ENCODE measurements at regions not wholly inside any gene's neighbourhood (a gene's known extent, or its start where the extent isn't known, plus 50 kb on each side); places are given as distances from the start of the nearest gene placed in this dataset.

DNA sequence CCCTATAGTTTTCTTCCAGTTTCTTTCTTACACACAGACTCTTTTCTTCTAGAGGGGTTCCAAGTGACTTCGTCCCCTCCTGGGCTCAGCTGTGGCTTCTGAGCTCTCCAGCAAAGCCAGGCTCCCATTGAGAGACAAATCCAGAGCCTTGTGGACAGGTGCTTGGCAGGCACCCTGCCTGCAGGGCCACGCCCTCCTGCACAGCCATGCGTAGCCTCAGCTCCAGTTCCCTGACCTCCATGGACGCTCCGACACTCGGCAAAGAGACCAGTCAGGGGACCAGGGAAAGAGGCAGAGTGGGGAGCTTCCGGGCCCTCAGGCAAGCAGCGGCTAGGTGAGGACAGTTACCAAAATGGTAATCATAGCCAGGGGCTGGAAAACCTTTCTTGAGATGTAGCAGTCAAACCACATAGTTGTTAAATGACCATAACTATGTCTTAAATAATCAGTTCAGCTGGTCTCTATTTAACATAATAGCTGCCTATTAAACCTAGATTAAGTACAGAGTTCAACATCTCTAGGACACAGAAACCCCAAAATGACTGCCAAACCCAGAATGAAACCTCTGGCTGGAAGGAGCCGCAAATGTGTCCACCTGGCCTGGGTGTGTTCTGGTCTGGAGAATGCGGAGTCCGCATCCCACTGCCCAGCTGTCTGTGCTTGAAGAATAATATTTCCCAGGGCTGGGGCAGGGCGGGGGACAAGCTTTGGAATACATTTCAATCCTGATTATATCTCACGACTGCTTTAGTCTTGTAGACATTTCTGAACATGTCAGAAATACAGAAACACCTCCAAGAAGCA, 69.3 kb upstream of the RGMA start:
- H3K4me3 ChIP-seq (ENCODE audit: low read depth in 1 of 2, low read length in 2 of 2): no peak overlapping the region
- H3K9ac ChIP-seq (ENCODE audit: low read depth, low read length): no peak overlapping the region
- TF ChIP-seq EZH2 (IDR thresholded peaks at IDR 0.05; ENCODE audit: borderline replicate concordance, low read depth, low read length, severe bottlenecking): no peak
- TF ChIP-seq, protein P1, sequence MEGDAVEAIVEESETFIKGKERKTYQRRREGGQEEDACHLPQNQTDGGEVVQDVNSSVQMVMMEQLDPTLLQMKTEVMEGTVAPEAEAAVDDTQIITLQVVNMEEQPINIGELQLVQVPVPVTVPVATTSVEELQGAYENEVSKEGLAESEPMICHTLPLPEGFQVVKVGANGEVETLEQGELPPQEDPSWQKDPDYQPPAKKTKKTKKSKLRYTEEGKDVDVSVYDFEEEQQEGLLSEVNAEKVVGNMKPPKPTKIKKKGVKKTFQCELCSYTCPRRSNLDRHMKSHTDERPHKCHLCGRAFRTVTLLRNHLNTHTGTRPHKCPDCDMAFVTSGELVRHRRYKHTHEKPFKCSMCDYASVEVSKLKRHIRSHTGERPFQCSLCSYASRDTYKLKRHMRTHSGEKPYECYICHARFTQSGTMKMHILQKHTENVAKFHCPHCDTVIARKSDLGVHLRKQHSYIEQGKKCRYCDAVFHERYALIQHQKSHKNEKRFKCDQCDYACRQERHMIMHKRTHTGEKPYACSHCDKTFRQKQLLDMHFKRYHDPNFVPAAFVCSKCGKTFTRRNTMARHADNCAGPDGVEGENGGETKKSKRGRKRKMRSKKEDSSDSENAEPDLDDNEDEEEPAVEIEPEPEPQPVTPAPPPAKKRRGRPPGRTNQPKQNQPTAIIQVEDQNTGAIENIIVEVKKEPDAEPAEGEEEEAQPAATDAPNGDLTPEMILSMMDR (IDR thresholded peaks at IDR 0.05; ENCODE audit: borderline replicate concordance, extremely low read depth, low read length, poor library complexity, severe bottlenecking): no peak
- ATAC-seq (ENCODE audit: insufficient read depth, low read depth) (no peak), DNase-seq (no peak)
- no peaks in the 10 kb centered on the region for H4K20me1 ChIP-seq (ENCODE audit: insufficient read depth, low read length)
- H3K79me2 ChIP-seq (ENCODE audit: insufficient read depth, low read length): no peaks in the 10 kb centered on the region
- no peak overlapping the region for H2AFZ ChIP-seq (ENCODE audit: low read depth, low read length)
- H3K4me1 ChIP-seq (ENCODE audit: insufficient read depth, low read length): no peaks in the 10 kb centered on the region
- no peaks in the 10 kb centered on the region for H3K36me3 ChIP-seq (ENCODE audit: insufficient read depth, low read length)
- H3K9me3 ChIP-seq (ENCODE audit: insufficient read depth, low read length, severe bottlenecking): no peaks in the 10 kb centered on the region
- H3K4me2 ChIP-seq (ENCODE audit: insufficient read depth, low read length): no peak overlapping the region
- no peak overlapping the region for H3K27ac ChIP-seq (ENCODE audit: low read length)
- H3K27me3 ChIP-seq (ENCODE audit: insufficient read depth, low read length, poor library complexity): no peaks in the 10 kb centered on the region

- DNase-seq: no peak
- Histone ChIP-seq H3K9me3 (ENCODE audit: insufficient read depth, low read length, severe bottlenecking) (no peaks in the 10 kb centered on the region), H3K36me3 (ENCODE audit: insufficient read depth, low read length) (no peaks in the 10 kb centered on the region), H3K4me3 (ENCODE audit: low read depth in 1 of 2, low read length in 2 of 2) (no peak overlapping the region), H3K4me1 (ENCODE audit: insufficient read depth, low read length) (peaks cover 18% of the 10 kb centered on the region), H3K27ac (ENCODE audit: low read length) (no peak overlapping the region), H3K79me2 (ENCODE audit: insufficient read depth, low read length) (no peaks in the 10 kb centered on the region), H2AFZ (ENCODE audit: low read depth, low read length) (no peak overlapping the region), H3K27me3 (ENCODE audit: insufficient read depth, low read length, poor library complexity) (no peaks in the 10 kb centered on the region), H3K4me2 (ENCODE audit: insufficient read depth, low read length) (no peak overlapping the region), H4K20me1 (ENCODE audit: insufficient read depth, low read length) (no peaks in the 10 kb centered on the region), H3K9ac (ENCODE audit: low read depth, low read length) (no peak overlapping the region)
- no peak for TF ChIP-seq EZH2 (IDR thresholded peaks at IDR 0.05; ENCODE audit: borderline replicate concordance, low read depth, low read length, severe bottlenecking)
- TF ChIP-seq, protein P1 (IDR thresholded peaks at IDR 0.05; ENCODE audit: borderline replicate concordance, extremely low read depth, low read length, poor library complexity, severe bottlenecking): no peak
- no peak for ATAC-seq (ENCODE audit: insufficient read depth, low read depth)
Observed at GRCh38 chr15:93154666-93155065, 65.7 kb upstream of the RGMA start.

GRCh38 chr15:93152951-93153350, 63.9 kb upstream of the RGMA start:
- Histone ChIP-seq H3K36me3 (ENCODE audit: insufficient read depth, low read length) (no peaks in the 10 kb centered on the region), H3K4me2 (ENCODE audit: insufficient read depth, low read length) (no peak overlapping the region), H3K79me2 (ENCODE audit: insufficient read depth, low read length) (no peaks in the 10 kb centered on the region), H3K9ac (ENCODE audit: low read depth, low read length) (no peak overlapping the region), H3K27me3 (ENCODE audit: insufficient read depth, low read length, poor library complexity) (no peaks in the 10 kb centered on the region), H4K20me1 (ENCODE audit: insufficient read depth, low read length) (no peaks in the 10 kb centered on the region), H3K9me3 (ENCODE audit: insufficient read depth, low read length, severe bottlenecking) (no peaks in the 10 kb centered on the region), H3K4me3 (ENCODE audit: low read depth in 1 of 2, low read length in 2 of 2) (no peak overlapping the region), H2AFZ (ENCODE audit: low read depth, low read length) (no peak overlapping the region), H3K27ac (ENCODE audit: low read length) (no peak overlapping the region; the same call in 1 of the 2 replicates), H3K4me1 (ENCODE audit: insufficient read depth, low read length) (peaks cover 18% of the 10 kb centered on the region)
- DNase-seq (no peak), ATAC-seq (ENCODE audit: insufficient read depth, low read depth) (no peak)
- TF ChIP-seq, protein P1 (IDR thresholded peaks at IDR 0.05; ENCODE audit: borderline replicate concordance, extremely low read depth, low read length, poor library complexity, severe bottlenecking): no peak
- no peak for TF ChIP-seq EZH2 (IDR thresholded peaks at IDR 0.05; ENCODE audit: borderline replicate concordance, low read depth, low read length, severe bottlenecking)
